ENCODE measurements at regions not wholly inside any gene's neighbourhood (a gene's known extent, or its start where the extent isn't known, plus 50 kb on each side); places are given as distances from the start of the nearest gene placed in this dataset.
"Not testable (repeated sequence)": the region's sequence is repeated elsewhere in the genome, so short reads cannot be mapped to it uniquely, and the experiment has no call there.

GRCh38 chr4:22573198-22573597 is 57.3 kb upstream of the ADGRA3 start:
- peak; percentile 10 for DNase-seq (ENCODE audit: low spot score)

GRCh38 chr4:22573641-22574040 is 57.8 kb upstream of the ADGRA3 start:
- DNase-seq (ENCODE audit: low spot score): no peak

- DNase-seq (ENCODE audit: low spot score): no peak
Observed at GRCh38 chr4:22574424-22574823, 58.6 kb upstream of the ADGRA3 start.

GRCh38 chr4:22574880-22575279 is 59.0 kb upstream of the ADGRA3 start:
- peak; percentile 23 for DNase-seq (ENCODE audit: low spot score)

GRCh38 chr4:22587253-22587652 is 71.4 kb upstream of the ADGRA3 start:
- DNase-seq (ENCODE audit: low spot score): no peak

- DNase-seq (ENCODE audit: low spot score): no peak
Observed at GRCh38 chr4:22593933-22594332, 78.1 kb upstream of the ADGRA3 start.

GRCh38 chr4:22595684-22596083 is 79.8 kb upstream of the ADGRA3 start:
- DNase-seq (ENCODE audit: low spot score): no peak

GRCh38 chr4:22596409-22596808 is 80.5 kb upstream of the ADGRA3 start:
- DNase-seq (ENCODE audit: low spot score): no peak

GRCh38 chr4:22597471-22597870 is 81.6 kb upstream of the ADGRA3 start:
- DNase-seq (ENCODE audit: low spot score): no peak

GRCh38 chr4:22598113-22599047 is 82.5 kb upstream of the ADGRA3 start:
- not testable (repeated sequence) for DNase-seq (ENCODE audit: low spot score)

GRCh38 chr4:22599228-22599928 is 83.5 kb upstream of the ADGRA3 start:
- peak; percentile 76 for DNase-seq (ENCODE audit: low spot score)

- DNase-seq (ENCODE audit: low spot score): not testable (repeated sequence)
Observed at GRCh38 chr4:22599929-22600432, 84.1 kb upstream of the ADGRA3 start.

GRCh38 chr4:22601638-22602037 is 85.8 kb upstream of the ADGRA3 start:
- not testable (repeated sequence) for DNase-seq (ENCODE audit: low spot score)

- DNase-seq (ENCODE audit: low spot score): peak; percentile 78
Observed at GRCh38 chr4:22607382-22607781, 85.4 kb upstream of the GBA3 start.

- DNase-seq (ENCODE audit: low spot score): not testable (repeated sequence)
Observed at GRCh38 chr4:22609951-22610525, 82.7 kb upstream of the GBA3 start.

- DNase-seq (ENCODE audit: low spot score): no peak
Observed at GRCh38 chr4:22614114-22614513, 78.6 kb upstream of the GBA3 start.

- DNase-seq (ENCODE audit: low spot score): no peak
Observed at GRCh38 chr4:22616516-22616915, 76.2 kb upstream of the GBA3 start.

- DNase-seq (ENCODE audit: low spot score): not testable (repeated sequence)
Observed at GRCh38 chr4:22620144-22620543, 72.6 kb upstream of the GBA3 start.

GRCh38 chr4:22621970-22622369 is 70.8 kb upstream of the GBA3 start:
- DNase-seq (ENCODE audit: low spot score): not testable (repeated sequence)

- DNase-seq (ENCODE audit: low spot score): not testable (repeated sequence)
Observed at GRCh38 chr4:22624002-22624401, 68.7 kb upstream of the GBA3 start.

GRCh38 chr4:22625311-22625710 is 67.4 kb upstream of the GBA3 start:
- DNase-seq (ENCODE audit: low spot score): peak; percentile 66

- DNase-seq (ENCODE audit: low spot score): not testable (repeated sequence)
Observed at GRCh38 chr4:22627851-22628250, 64.9 kb upstream of the GBA3 start.

Data from kidney tubule cell (primary cell).